NCI-H748 (cell line): ENCODE measurements at regions not wholly inside any gene's neighbourhood (a gene's known extent, or its start where the extent isn't known, plus 50 kb on each side); places are given as distances from the start of the nearest gene placed in this dataset.
"Not testable (repeated sequence)": the region's sequence is repeated elsewhere in the genome, so short reads cannot be mapped to it uniquely, and the experiment has no call there.

Experiments
- DNase-seq: peaks from one replicate; lab custom pipeline; 2025; ENCODE audit not compliant: unreplicated experiment; lab: John Stamatoyannopoulos, UW

GRCh38 chr5:26553079-26553478, 485.3 kb downstream of the CDH9 start:
- DNase-seq: peak; percentile 100

- DNase-seq: no peak
These were observed 494.4 kb downstream of the CDH9 start for GRCh38 chr5:26543987-26544386.

- no peak for DNase-seq
These were observed 500.2 kb downstream of the CDH9 start for GRCh38 chr5:26538226-26538625.

GRCh38 chr5:26535215-26535614, 503.2 kb downstream of the CDH9 start:
- DNase-seq: no peak

- DNase-seq: no peak
These were observed 508.1 kb downstream of the CDH9 start for GRCh38 chr5:26530305-26530704.

- no peak for DNase-seq
These were observed 519.1 kb downstream of the CDH9 start for GRCh38 chr5:26519245-26519644.

- DNase-seq: no peak
These were observed 520.3 kb downstream of the CDH9 start for GRCh38 chr5:26518065-26518464.

GRCh38 chr5:26498972-26499371, 539.4 kb downstream of the CDH9 start:
- no peak for DNase-seq

- DNase-seq: no peak
These were observed 542.9 kb downstream of the CDH9 start for GRCh38 chr5:26495437-26495836.

GRCh38 chr5:26492906-26493459, 545.4 kb downstream of the CDH9 start:
- peak; percentile 35 for DNase-seq

GRCh38 chr5:26487553-26487952, 550.8 kb downstream of the CDH9 start:
- peak; percentile 60 for DNase-seq

- DNase-seq: no peak
These were observed 551.8 kb downstream of the CDH9 start for GRCh38 chr5:26486631-26487030.

GRCh38 chr5:26485146-26485860, 553.1 kb downstream of the CDH9 start:
- not testable (repeated sequence) for DNase-seq

- peak; percentile 96 for DNase-seq
These were observed 555.5 kb downstream of the CDH9 start for GRCh38 chr5:26482810-26483375.

- no peak for DNase-seq
These were observed 556.1 kb downstream of the CDH9 start for GRCh38 chr5:26482076-26482809.

GRCh38 chr5:26470439-26470838, 567.9 kb downstream of the CDH9 start:
- no peak for DNase-seq

GRCh38 chr5:26439121-26439520, 599.3 kb downstream of the CDH9 start:
- no peak for DNase-seq

GRCh38 chr5:26434688-26435087, 603.7 kb downstream of the CDH9 start:
- no peak for DNase-seq

- DNase-seq: no peak
These were observed 606.0 kb downstream of the CDH9 start for GRCh38 chr5:26432386-26432785.

- DNase-seq: no peak
These were observed 608.1 kb downstream of the CDH9 start for GRCh38 chr5:26430323-26430722.

GRCh38 chr5:26427281-26427680, 611.1 kb downstream of the CDH9 start:
- DNase-seq: no peak

GRCh38 chr5:26419987-26420386, 618.4 kb downstream of the CDH9 start:
- no peak for DNase-seq
